HG02623 (cell line): ENCODE measurements at regions not wholly inside any gene's neighbourhood (a gene's known extent, or its start where the extent isn't known, plus 50 kb on each side); places are given as distances from the start of the nearest gene placed in this dataset.
"Not testable (repeated sequence)": the region's sequence is repeated elsewhere in the genome, so short reads cannot be mapped to it uniquely, and the experiment has no call there.

Source experiments
- ATAC-seq: cut with Tn5 transposase; IDR thresholded peaks from one replicate; pipeline ENCODE4 v1.9.1; 2021; ENCODE audit warnings: moderate library complexity; ENCODE audit not compliant: unreplicated experiment

DNA sequence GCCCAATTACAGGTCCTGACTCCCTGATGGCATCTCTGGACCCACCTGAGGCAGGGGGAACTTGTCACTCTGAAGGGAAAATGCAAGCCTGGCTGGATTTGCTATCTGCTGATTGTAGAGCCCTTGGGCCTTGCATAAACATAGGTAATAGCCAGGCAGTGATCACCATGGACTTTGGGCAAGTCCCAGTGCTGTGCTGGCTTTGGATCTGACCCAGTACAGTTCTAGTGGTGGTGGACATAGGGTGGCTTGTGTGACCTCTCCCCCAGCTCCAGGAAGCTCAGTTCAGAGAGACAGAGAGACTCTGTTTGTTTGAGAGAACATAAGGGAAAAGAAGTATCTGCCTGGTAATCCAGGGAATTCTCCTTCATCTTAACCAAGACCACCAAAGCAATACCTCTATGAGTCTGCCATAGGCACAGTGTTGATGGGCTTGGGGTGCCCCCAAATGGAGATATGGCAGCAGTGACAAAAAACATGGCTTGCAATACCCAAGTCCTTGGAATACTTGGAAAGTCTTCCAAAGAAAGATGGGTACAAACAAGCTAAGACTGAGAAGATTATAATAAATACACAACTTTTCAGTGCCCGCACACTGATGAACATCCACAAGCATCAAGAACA, 348.5 kb downstream of the PYDC2 start:
- ATAC-seq: no peak

DNA sequence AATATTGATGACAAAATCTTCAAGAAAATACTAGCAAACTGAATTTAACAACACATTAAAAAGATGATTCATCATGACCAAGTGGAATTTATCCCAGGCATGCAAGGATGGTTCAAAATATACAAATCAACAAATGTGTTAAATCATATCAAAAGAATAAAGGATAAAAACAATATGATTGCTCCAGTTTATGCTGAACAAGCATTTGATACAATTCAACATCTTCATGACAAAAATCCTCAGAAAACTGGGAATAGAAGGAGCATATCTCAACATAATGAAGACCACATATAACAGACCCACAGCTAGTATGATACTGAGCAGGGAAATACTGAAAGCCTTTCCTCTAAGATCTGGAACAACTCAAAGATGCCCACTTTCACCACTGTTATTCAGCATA, 352.3 kb downstream of the PYDC2 start:
- ATAC-seq: no peak

DNA sequence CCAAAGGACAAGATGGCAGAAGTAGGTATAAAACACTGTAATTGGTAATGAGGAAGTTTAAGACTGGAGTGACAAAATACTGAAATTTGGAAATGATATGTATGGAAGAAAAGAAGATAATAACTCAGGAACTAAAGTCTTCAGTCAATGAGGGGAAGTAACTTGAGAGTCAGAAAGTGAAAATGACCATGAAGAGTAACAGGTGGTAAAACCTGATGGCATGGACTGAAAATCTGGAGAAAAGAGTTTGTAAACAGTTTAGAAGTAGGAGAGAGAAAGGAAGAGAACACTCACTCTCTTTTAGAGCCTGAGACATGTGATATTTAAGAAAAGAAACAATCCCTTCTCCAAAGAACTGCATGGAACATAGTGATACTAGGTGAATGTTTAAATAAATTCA, 387.9 kb downstream of the PYDC2 start:
- ATAC-seq: no peak

- no peak for ATAC-seq
Measured at GRCh38 chr3:191859531-191859930, 398.6 kb downstream of the PYDC2 start.

DNA sequence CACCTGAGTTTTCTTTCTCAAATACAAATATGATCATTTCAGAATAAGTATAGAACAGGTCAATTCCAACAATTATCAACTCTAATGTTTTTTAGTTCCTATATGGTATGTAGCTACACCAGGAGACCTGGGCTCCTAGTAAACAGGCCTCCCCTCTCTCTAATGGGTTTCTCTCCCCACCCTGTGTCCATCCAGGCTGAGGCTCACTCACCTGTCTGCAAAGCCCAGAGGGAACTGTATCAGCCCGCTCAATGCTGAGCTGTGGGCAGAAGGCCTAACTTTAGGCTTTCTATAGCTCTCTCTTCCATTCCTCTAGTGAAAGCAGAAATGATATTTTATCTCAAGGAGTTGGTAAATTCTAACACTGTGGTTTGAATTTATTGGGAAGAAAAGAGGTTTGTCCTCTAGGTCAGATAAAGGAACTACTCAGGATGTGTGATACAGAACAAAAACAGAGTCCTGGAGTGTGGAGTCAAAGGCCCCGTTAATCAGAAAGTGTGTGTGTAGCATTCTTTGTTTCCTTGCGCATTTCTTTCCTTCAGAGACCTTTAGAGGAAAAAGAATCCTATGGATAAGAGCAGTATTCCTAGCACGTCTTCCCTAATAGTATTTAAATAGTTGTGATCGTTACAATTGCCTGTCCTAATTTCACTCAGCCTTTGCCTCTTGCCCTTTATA, 408.9 kb downstream of the PYDC2 start:
- ATAC-seq: no peak

DNA sequence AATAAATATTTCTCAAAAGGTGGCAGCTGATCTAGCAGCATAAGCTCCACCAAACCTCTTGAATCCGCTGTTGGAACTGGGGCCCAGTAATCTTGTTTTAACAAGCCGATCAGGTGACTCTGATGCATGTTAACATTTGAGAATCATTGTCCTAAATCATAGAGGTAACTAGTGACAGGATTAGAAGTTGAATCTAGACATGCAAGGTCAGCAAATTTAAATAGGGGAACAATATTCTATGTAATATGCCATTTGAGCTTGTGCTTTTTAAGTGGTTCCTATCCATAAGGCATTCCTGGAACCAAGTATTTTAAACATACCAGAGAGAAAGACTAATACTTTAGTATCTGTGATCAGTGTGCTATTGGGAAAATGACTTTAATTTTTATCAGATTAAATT, 412.8 kb downstream of the PYDC2 start:
- no peak for ATAC-seq

DNA sequence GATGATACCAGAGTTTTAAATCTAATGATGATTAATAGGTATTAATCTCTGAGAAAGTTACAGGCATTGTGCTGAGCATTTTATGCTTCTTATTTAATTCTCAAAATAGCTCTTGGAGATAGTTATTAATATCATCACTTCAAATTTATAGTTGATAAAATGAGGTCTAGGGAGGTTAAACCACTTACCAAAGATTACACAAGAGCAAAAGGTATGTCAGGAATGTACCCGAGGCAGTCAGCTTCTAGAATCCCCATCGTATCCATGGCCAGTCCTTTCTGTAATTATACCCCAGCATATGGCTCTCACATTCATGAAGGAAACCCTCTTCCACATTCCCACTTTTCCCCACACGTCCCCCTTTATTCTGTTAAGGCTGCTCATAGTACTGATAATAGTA, 421.3 kb downstream of the PYDC2 start:
- no peak for ATAC-seq

DNA sequence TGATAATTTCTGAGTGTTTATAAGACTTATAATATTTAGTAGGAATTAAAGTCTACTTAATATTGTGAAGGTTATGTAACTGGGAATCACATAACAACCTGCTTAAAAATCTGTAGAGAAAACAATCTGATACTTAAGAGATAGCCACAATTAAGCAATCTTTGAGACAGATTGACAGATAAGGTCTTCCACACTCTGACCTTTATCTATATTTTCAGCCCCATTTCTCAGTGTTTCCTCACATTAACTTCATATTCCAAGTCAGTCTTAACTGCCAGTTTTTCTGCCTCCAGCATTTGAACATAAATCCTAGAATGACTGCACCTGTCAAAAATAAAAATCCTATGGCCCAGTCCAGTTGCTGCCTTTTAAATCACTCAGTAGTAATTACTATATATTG, 423.2 kb downstream of the PYDC2 start:
- ATAC-seq: no peak

GRCh38 chr3:191889106-191889505, 428.1 kb downstream of the PYDC2 start:
- ATAC-seq: no peak

- no peak for ATAC-seq
Measured at GRCh38 chr3:191889756-191890155, 428.8 kb downstream of the PYDC2 start.

DNA sequence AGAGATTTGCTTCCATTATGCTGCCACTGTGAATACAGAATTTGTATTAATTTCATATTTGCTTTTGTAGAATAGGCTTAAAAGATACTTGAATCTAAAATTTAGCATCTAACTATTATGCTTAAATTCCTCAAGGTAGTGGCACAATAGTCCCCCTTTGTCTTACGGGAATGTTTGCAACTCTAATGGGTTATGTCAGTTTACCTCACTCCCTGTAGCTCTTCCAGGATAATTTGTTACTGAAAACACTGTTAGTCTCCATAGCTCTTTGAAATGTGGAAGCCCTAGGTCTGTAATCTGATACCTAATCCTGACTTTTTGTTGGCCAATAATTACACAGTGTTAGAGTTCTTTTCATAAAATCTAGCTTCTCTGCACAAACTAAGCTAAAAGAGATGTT, 433.4 kb downstream of the PYDC2 start:
- no peak for ATAC-seq

DNA sequence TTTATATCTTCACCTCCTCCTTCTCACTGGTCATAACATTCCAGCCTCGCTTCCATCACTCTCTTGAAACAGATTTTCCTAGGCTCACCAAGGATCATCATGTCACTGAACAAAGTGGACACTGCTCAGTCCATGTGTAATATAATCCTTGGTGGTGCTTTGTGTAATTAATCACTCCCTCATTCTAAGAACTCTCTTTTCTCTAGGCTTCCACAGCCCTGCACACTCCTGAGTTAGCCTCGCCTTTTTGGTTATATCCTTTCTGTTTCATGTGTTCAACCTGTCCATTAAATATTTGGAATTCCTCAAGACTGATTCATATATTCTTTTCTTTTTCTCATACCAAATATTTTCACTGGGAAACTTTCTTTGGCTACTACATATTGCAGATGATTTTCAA, 440.8 kb downstream of the PYDC2 start:
- ATAC-seq: no peak

- ATAC-seq: no peak
Measured at GRCh38 chr3:191912616-191913204, 451.7 kb downstream of the PYDC2 start.

DNA sequence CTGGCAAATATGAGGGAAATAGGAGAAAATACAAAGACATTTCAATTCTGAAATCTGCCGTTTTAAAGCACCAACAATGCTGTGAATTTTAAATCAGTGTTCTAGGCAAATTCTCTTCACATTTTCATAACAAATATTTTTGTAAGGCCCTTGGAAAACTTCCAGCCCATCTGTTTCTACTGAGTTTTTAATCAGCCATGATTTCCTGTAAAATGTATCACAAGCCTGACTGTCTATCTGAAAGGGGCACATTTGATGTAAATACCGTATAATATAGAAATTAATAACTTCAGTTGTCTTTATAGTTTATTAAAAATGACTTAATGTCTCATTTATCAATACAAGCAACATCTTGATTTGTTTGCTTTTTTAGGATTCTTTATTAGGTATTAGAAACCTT, 454.7 kb downstream of the PYDC2 start:
- no peak for ATAC-seq

DNA sequence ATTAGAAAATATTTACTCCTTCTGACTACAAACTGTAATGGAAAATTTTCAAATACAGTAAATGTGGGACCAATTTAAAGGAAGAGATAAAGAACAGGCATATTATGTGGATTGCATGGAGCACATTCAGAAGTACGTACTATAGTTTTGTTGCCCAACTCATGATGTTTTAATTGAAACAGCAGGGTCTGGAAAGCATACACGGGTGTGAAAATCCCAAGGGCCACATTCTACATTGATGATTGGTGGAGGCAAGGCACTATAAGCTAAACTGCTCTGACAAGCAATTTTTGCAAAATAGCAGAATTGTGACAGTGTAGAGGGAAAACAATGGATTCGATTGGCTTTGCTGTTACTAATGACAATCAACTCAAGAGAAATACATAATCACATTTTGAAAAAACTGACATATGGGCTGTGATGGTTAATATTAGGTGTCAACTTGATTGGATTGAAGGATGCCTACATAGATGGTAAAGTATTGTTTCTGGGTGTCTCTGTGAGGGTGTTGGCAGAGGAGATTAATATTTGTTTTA, 458.6 kb downstream of the PYDC2 start:
- no peak for ATAC-seq

DNA sequence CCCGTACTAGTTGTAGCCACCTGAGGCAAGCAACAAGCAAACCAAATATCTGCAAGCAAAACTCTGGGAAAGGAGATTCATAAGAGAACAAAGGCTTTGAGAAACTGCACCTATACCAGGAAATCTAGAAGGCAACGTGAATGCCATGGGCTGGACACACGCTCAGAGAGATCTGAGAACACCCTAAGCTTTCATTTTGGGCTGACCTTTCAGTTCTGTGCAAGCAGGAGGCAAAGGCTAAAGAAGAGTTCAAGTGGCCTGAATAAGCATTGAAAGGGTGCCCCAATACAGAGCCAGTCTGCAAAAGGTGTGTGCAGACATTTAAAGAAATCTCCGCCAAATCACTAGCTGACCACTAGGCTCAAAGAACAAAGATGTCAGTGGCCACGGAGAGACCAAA, 461.6 kb downstream of the PYDC2 start:
- no peak for ATAC-seq

GRCh38 chr3:191927183-191927817, 466.3 kb downstream of the PYDC2 start:
- ATAC-seq: not testable (repeated sequence)

DNA sequence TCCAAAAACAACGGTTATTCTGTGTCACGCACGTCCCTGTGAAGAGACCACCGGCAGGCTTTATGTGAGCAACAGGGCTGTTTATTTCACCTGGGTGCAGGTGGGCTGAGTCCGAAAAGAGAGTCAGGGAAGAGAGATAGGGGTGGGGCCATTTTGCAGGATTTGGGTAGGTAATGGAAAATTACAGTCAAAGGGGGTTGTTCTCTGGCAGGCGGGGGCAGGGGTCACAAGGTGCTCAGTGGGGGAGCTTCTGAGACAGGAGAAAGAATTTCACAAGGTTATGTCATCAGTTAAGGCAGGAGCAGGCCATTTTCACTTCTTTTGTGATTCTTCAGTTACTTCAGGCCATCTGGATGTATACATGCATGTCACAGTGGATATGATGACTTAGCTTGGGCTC, 467.0 kb downstream of the PYDC2 start:
- not testable (repeated sequence) for ATAC-seq

DNA sequence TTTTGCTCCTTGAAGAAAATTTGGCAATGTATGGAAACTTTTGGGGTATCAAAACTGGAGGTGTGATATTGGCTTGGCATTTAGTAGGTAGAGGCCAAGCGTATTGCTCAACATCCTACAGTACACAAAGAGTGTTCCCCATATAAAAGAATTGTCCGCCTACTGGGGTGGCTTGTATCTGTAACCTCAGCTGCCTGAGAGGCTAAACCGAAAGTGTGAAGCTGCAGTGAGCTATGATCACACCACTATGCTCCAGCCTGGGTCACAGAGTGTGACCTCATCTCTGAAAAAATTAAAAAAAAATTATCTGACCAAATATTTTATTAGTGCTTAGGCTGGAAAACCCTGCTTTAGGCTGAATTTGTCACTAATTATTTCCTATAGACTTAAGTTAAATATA, 483.9 kb downstream of the PYDC2 start:
- ATAC-seq: no peak

DNA sequence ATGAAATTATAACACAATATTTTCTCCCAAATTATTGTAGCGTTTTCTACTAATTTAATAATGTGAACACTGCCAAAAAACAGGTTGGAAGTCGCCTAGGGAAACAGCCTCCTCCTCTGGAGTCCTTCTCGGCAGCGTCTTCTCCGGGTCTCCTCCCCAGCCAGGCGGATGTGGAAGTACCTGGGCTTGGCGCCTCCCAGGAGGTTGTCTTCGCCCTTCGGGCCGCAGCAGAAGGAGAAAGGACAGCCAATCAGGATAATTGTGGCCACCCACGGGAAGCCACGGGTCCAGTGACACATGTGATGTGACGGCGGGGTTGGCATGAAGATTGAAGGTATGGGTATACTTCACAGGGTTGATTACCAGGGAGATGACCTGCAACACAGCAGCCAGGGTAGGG, 491.2 kb downstream of the PYDC2 start:
- ATAC-seq: no peak

- ATAC-seq: no peak
Measured at GRCh38 chr3:191952609-191953008, 491.6 kb downstream of the PYDC2 start.
